ENCODE measurements at regions not wholly inside any gene's neighbourhood (a gene's known extent, or its start where the extent isn't known, plus 50 kb on each side); places are given as distances from the start of the nearest gene placed in this dataset.

DNA sequence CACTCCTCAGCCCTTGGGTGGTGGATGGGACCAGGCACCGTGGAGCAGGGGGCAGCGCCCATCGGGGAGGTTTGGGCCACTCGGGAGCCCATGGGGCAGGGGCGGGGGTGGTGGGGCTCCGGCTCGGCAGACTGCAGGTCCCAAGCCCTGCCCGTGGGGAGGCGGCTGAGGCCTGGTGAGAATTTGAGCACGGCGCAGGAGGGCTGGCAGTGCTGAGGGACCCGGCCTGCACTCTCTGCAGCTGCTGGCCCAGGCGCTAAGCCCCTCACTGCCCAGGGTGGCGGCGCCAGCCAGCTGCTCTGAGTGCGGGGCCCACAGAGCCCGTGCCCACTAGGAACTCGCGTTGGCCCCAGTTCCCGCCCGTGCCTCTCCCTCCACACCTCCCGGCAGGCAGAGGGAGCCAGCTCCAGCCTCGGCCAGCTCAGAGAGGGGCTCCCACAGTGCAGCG lies 182.1 kb upstream of the OPRM1 start:
- DNase-seq (ENCODE audit: low spot score): no peak
- TF ChIP-seq, protein P1, sequence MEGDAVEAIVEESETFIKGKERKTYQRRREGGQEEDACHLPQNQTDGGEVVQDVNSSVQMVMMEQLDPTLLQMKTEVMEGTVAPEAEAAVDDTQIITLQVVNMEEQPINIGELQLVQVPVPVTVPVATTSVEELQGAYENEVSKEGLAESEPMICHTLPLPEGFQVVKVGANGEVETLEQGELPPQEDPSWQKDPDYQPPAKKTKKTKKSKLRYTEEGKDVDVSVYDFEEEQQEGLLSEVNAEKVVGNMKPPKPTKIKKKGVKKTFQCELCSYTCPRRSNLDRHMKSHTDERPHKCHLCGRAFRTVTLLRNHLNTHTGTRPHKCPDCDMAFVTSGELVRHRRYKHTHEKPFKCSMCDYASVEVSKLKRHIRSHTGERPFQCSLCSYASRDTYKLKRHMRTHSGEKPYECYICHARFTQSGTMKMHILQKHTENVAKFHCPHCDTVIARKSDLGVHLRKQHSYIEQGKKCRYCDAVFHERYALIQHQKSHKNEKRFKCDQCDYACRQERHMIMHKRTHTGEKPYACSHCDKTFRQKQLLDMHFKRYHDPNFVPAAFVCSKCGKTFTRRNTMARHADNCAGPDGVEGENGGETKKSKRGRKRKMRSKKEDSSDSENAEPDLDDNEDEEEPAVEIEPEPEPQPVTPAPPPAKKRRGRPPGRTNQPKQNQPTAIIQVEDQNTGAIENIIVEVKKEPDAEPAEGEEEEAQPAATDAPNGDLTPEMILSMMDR (IDR thresholded peaks at IDR 0.05; ENCODE audit: extremely low read depth, missing control alignments): no peak

DNA sequence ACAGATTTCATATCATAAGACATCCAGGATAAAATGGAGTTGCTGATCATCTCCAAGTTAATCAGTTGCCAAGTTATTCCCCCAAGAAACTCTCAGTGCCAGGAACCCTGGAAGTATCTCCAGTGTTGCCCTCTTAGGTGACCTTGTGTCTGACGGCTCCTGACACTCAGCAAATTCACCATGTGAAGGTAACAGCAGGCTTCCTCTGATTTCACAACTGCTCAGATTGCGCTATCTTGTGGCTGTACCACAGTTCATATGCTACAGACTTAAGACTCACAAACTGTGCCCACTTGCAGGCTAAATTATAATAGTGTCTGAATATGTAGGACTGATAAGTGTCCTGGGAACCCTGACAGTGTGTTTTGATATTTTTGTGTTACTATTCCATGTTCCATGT lies 186.6 kb upstream of the OPRM1 start:
- no peak for DNase-seq (ENCODE audit: low spot score)

DNA sequence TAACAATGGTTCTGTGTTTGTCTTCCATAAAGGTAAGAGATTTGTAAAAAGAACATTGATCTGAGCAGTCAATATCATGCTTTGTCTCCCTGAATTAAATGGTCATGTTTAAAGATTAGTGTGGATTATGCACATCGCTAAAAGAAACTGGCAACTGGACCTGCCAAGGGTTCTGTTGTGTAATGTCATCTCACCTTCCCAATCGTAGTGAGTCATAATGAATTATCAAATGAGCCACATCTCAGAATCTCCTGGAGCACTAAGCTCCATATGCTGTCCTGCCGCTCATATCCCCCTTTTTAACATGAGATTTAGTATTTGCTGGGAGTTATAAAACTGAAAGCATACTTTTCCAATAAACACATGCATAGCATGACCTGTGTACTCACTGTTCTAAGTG lies 187.0 kb upstream of the OPRM1 start:
- DNase-seq (ENCODE audit: low spot score): no peak
- TF ChIP-seq, protein P1 (IDR thresholded peaks at IDR 0.05; ENCODE audit: extremely low read depth, missing control alignments): no peak

More for the DNA sequence above, 186.6 kb upstream of the OPRM1 start:
- TF ChIP-seq, protein P1 (IDR thresholded peaks at IDR 0.05; ENCODE audit: extremely low read depth, missing control alignments): no peak

DNA sequence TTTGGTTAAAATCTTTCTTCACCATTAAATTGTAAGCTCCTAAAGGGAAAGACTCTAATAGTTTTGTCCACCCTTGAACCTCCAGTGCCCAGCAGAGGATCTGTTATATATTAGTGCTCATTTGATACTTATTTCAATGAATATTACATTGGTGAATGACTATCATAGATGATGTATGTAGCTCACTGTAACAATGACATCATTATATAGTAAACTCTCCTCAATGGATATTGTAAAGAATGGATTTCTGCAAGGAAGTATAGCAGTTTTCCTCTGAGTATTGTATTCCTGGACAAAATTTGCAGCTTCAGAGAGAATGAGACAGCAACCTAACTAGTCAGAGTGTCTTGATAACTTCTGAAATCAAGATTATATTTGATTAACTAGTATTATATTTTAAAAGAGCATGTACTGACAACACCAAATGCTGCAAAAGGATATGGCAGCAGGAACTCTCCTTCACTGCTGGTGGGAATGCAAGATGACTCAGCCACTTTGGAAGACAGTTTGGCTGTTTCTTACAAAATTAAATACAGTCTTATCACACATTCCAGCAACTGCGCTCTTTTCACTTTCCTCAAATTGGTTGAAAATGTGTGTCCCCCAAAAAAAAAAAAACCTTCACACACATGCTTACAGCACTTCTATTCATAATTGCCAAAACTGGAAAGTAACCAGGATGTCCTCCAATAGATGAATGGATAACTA lies 189.8 kb upstream of the OPRM1 start:
- DNase-seq (ENCODE audit: low spot score): no peak
- TF ChIP-seq, protein P1 (IDR thresholded peaks at IDR 0.05; ENCODE audit: extremely low read depth, missing control alignments): no peak

DNA sequence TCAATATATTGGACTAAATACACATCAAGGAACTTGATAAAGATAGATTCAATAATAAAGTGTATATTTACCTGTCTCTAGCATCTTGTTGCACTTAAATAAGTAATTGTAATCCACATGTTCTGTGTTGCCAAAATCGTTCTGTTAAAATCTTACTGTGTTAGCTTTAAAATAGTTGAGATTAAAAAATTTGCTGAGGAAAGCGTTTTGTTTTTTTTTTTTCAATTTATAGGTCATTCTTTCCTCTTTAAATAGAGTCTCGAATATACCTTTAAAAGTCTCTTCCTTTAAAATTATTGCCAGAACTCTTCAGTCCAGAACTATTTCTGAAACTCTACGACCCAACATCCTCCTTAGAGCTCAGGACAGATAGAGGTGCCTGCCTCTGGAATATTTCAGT lies 195.6 kb upstream of the OPRM1 start:
- TF ChIP-seq, protein P1 (IDR thresholded peaks at IDR 0.05; ENCODE audit: extremely low read depth, missing control alignments): no peak
- no peak for DNase-seq (ENCODE audit: low spot score)

DNA sequence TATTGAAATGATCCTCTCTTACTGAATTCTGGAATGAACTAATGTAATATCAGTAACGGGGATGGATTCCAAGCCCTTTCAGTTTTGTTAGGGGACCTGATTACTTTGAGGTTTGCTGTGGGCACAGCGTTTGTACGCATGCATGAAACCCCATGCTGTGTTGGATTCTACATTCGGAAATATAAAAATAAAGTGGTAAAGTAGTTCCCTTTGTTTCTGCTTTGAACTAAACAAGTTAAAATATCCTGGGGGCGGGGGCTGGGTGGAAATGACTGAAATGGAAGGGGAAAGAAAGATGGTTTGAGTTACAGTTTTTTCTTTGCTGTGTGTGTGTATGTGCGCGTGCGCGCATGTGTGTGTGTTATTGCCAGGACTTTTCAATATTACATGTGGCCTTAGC lies 196.5 kb upstream of the OPRM1 start:
- TF ChIP-seq, protein P1 (IDR thresholded peaks at IDR 0.05; ENCODE audit: extremely low read depth, missing control alignments): no peak
- DNase-seq (ENCODE audit: low spot score): no peak

DNA sequence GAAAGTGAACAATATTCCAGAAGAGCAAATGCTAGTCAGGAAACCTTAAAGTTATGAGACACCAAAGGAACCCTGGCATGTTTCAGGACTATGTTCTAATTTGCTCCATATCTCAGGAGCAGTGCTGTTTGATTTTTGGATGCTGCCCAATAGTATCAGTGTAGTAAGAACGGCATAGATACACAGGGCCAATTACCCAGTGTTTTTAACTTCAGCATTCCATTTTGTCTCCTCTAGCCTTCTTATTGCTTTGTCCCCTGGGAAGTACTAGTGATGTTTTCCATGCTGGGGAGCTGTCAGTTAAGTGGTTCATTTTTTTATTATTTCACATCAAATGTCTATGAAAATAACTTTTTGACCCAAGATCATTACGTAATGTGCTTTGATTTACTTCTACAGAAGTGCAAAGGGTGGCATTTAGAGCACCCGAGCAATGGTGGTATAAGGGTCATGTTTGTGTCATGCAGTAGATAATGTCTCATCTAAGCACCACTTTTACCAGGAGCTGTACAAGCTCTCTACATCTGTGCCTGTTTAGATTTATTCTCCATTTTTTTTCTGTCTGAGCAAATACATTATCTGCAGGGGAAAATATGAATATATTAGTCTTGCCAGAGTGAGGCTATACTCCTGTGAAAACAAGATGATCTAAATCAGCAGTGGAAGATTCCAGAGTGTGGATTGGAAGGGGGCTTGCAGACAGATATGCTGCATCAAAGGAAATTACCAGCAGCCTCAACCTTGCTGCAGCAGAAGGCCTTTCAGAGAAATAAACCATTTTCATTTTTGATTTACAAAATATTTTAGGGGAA lies 198.8 kb upstream of the OPRM1 start:
- DNase-seq (ENCODE audit: low spot score): no peak
- TF ChIP-seq, protein P1 (IDR thresholded peaks at IDR 0.05; ENCODE audit: extremely low read depth, missing control alignments): no peak

Measured in GM20000 (cell line).